Prostate gland (tissue), 2 donors: ENCODE measurements at regions not wholly inside any gene's neighbourhood (a gene's known extent, or its start where the extent isn't known, plus 50 kb on each side); places are given as distances from the start of the nearest gene placed in this dataset.

Experiments used
- POLR2AphosphoS5 ChIP-seq: sonication (generic); formaldehyde crosslinking; IDR thresholded peaks from one replicate; pipeline ENCODE4 v1.6.1; 2017; ENCODE audit warnings: antibody characterized with exemption
- TF ChIP-seq, protein P1 (sequence below), 4 experiments: fragments of 200-600 bp in 2 of 4; fragments of 450-650 bp in 2 of 4; sonication (generic) in 2 of 4; IDR thresholded peaks; 1 replicate in 3 of 4; 2 replicates in 1 of 4; pipeline ENCODE4 v1.5.1; 2016 to 2019; ENCODE audit warnings: antibody characterized with exemption in 4 of 4, mild to moderate bottlenecking in 2 of 4, moderate library complexity in 2 of 4

- TF ChIP-seq, protein P1, sequence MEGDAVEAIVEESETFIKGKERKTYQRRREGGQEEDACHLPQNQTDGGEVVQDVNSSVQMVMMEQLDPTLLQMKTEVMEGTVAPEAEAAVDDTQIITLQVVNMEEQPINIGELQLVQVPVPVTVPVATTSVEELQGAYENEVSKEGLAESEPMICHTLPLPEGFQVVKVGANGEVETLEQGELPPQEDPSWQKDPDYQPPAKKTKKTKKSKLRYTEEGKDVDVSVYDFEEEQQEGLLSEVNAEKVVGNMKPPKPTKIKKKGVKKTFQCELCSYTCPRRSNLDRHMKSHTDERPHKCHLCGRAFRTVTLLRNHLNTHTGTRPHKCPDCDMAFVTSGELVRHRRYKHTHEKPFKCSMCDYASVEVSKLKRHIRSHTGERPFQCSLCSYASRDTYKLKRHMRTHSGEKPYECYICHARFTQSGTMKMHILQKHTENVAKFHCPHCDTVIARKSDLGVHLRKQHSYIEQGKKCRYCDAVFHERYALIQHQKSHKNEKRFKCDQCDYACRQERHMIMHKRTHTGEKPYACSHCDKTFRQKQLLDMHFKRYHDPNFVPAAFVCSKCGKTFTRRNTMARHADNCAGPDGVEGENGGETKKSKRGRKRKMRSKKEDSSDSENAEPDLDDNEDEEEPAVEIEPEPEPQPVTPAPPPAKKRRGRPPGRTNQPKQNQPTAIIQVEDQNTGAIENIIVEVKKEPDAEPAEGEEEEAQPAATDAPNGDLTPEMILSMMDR (IDR thresholded peaks at IDR 0.05): no peak
- TF ChIP-seq POLR2AphosphoS5: no peak
Observed at GRCh38 chr6:93989630-93990029, 570.3 kb upstream of the EPHA7 start.
